Mammary epithelial cell (primary cell): ENCODE measurements at regions not wholly inside any gene's neighbourhood (a gene's known extent, or its start where the extent isn't known, plus 50 kb on each side); places are given as distances from the start of the nearest gene placed in this dataset.

Experiments used
- EZH2 ChIP-seq: IDR thresholded peaks from 2 replicates; pipeline ENCODE4 v1.6.1; 2012; ENCODE audit warnings: low read length, inconsistent platforms, borderline replicate concordance
- TF ChIP-seq, protein P1 (sequence below), 2 donors: IDR thresholded peaks in 1 of 2; conservative IDR thresholded peaks in 1 of 2; 2 replicates each; pipeline ENCODE4 v1.5.1; 2011 to 2012; ENCODE audit warnings: inconsistent platforms in 2 of 2, low read length in 2 of 2, mild to moderate bottlenecking in 2 of 2, control low read depth in 1 of 2, low read depth in 1 of 2; ENCODE audit not compliant: insufficient read depth in 1 of 2; ENCODE audit errors: extremely low read depth in 1 of 2

DNA sequence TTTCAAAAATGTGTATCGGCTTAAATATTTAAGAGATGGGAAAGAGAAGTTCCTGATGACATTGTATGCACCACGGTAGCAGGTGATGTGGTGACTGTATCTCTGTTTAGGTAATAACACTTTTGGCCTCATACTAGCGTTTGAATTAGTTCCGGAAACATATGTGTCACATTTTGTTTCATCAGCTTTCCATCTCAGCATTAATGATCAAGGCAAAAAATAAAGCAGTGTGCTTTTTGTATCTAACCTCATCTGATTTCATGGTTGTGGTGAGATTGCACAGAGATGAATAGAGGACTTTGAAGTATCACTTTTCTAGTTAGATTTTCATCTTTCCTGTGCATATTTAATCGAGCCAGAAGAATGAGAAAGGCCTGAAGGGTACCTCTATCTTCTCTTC, 206.4 kb upstream of the SPRY1 start:
- TF ChIP-seq, protein P1, sequence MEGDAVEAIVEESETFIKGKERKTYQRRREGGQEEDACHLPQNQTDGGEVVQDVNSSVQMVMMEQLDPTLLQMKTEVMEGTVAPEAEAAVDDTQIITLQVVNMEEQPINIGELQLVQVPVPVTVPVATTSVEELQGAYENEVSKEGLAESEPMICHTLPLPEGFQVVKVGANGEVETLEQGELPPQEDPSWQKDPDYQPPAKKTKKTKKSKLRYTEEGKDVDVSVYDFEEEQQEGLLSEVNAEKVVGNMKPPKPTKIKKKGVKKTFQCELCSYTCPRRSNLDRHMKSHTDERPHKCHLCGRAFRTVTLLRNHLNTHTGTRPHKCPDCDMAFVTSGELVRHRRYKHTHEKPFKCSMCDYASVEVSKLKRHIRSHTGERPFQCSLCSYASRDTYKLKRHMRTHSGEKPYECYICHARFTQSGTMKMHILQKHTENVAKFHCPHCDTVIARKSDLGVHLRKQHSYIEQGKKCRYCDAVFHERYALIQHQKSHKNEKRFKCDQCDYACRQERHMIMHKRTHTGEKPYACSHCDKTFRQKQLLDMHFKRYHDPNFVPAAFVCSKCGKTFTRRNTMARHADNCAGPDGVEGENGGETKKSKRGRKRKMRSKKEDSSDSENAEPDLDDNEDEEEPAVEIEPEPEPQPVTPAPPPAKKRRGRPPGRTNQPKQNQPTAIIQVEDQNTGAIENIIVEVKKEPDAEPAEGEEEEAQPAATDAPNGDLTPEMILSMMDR (conservative IDR thresholded peaks at IDR 0.05 in 1 of 2, IDR thresholded peaks at IDR 0.05 in 1 of 2; ENCODE audit: extremely low read depth in 1 of 2, insufficient read depth in 1 of 2, low read depth in 1 of 2, low read length in 2 of 2) = no peak
- no peak for TF ChIP-seq EZH2
